IPS DF 6.9 (cell line): ENCODE measurements at regions not wholly inside any gene's neighbourhood (a gene's known extent, or its start where the extent isn't known, plus 50 kb on each side); places are given as distances from the start of the nearest gene placed in this dataset.

ENCODE experiments used
- DNase-seq: peaks from one replicate; pipeline ENCODE4 v3.0.0-alpha.2; 2013; ENCODE audit warnings: low read depth, low spot score
- H3K27ac ChIP-seq: one replicate; pipeline ENCODE4 v1.5.1; 2013; ENCODE audit warnings: low read length, control low read depth
- H3K27me3 ChIP-seq: 2 replicates; pipeline ENCODE4 v1.6.1; 2013; ENCODE audit warnings: mild to moderate bottlenecking, low read length; ENCODE audit not compliant: control insufficient read depth, insufficient read depth
- H3K36me3 ChIP-seq: 2 replicates; pipeline ENCODE4 v1.6.1; 2013; ENCODE audit warnings: low read length; ENCODE audit not compliant: control insufficient read depth, insufficient read depth
- H3K4me1 ChIP-seq: 2 replicates; pipeline ENCODE4 v1.6.1; 2013; ENCODE audit warnings: low read length; ENCODE audit not compliant: control insufficient read depth, insufficient read depth
- H3K4me3 ChIP-seq: 2 replicates; pipeline ENCODE4 v1.5.1; 2013; ENCODE audit warnings: mild to moderate bottlenecking, low read length
- H3K9me3 ChIP-seq: 2 replicates; pipeline ENCODE4 v1.6.1; 2013; ENCODE audit warnings: low read length, inconsistent platforms; ENCODE audit not compliant: control insufficient read depth, insufficient read depth
- WGBS: extraction: QIAGEN DNeasy Blood & Tissue Kit; methylation state at CpG from one replicate; pipeline ENCODE4 v1.1.7; 2013; ENCODE audit warnings: mixed read lengths, missing lambda C conversion rate; ENCODE audit not compliant: insufficient read length, insufficient coverage; 5-methylcytosine and 5-hydroxymethylcytosine counted together

DNA sequence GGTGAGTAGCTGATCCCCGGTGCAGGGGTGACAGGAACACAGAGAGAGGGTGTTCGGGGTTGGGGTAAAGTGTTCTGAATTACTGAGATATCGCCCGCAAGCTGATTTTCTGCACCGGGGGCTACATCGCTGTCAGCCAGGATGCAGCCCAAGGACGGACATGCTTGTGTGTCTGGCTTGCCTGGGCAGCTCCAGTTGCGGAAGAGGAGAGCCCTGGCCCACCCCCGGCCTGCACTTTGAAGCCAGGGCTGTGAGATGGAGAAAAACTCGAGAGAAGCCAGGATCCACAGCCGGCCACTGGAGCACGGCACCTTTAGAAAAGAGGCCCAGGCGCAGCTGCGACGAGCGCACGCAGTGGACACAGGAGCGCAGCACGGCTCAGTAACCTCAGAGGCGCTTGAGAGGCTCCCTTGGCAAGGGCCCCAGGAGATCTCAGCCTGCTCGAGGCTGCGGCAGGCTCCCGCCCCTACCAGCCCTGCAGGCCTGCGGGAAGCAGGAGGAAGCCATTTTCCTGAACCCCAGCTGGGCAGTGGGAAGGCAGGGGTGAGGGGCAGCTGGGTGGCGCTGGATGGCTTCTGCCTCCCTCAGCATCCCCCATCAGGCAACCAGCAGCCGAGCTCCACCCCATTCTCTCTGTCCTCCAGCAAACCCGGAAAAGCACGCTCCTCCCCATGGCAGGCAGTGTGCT, 59.2 kb downstream of the C9orf50 start:
- Histone ChIP-seq H3K4me3 (no peak overlapping the region), H3K27me3 (no peaks in the 10 kb centered on the region), H3K36me3 (no peaks in the 10 kb centered on the region), H3K27ac (no peak overlapping the region), H3K4me1 (peaks cover 19% of the 10 kb centered on the region), H3K9me3 (no peaks in the 10 kb centered on the region)
- WGBS: no CpG with 5 or more reads among the region's 28 CpGs
- DNase-seq: no peak

DNA sequence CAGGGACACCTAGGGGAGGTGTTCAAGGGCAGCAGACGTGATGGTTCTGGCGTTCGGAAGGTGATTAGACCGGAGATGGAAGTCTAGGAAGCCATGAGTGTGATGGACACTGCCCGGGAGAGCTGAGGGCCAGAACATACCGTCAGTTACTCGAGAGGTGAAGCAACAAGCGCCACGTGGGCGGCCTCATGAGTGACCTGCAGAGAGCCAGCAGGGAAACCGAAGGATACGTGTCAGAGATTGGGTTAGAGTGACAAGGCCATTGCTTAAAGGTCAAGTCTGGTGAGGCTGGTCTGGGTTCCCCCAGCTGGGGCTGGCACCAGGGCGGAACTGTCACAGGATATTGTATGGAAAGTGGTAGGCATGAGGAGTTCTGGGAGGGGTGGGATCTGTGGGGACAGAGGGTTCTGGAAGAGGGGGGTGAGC, 60.0 kb downstream of the C9orf50 start:
- no peak overlapping the region for H3K27ac ChIP-seq
- WGBS: no CpG with 5 or more reads among the region's 13 CpGs

DNA sequence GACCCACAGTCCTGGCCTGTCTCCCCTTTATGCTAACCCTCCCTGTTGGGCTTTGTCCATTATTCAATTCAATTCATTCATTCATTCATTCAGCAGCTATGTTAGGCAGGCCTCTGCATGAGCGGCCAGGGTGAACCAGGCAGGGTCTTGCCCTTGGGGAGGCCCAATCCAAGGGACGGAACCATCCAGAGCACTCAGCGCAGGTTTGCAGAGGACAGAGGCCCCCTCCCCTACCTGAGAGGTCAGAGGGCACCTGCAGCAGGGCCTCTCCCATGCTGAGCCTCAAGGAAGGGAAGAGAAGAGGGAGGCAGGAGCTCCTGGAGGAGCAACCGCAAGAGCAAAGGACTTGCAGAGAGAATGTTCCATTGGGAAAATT, 61.4 kb downstream of the C9orf50 start:
- Histone ChIP-seq H3K9me3 (no peaks in the 10 kb centered on the region), H3K27me3 (no peaks in the 10 kb centered on the region), H3K4me3 (no peak overlapping the region), H3K36me3 (no peaks in the 10 kb centered on the region), H3K4me1 (peaks cover 23% of the 10 kb centered on the region), H3K27ac (no peak overlapping the region)
- DNase-seq: no peak
- WGBS: no CpG with 5 or more reads among the region's 4 CpGs

More for the DNA sequence above, 60.0 kb downstream of the C9orf50 start:
- H3K27me3 ChIP-seq: no peaks in the 10 kb centered on the region
- no peak for DNase-seq
- no peaks in the 10 kb centered on the region for H3K9me3 ChIP-seq
- H3K4me1 ChIP-seq: peaks cover 23% of the 10 kb centered on the region
- H3K4me3 ChIP-seq: no peak overlapping the region
- no peaks in the 10 kb centered on the region for H3K36me3 ChIP-seq

DNA sequence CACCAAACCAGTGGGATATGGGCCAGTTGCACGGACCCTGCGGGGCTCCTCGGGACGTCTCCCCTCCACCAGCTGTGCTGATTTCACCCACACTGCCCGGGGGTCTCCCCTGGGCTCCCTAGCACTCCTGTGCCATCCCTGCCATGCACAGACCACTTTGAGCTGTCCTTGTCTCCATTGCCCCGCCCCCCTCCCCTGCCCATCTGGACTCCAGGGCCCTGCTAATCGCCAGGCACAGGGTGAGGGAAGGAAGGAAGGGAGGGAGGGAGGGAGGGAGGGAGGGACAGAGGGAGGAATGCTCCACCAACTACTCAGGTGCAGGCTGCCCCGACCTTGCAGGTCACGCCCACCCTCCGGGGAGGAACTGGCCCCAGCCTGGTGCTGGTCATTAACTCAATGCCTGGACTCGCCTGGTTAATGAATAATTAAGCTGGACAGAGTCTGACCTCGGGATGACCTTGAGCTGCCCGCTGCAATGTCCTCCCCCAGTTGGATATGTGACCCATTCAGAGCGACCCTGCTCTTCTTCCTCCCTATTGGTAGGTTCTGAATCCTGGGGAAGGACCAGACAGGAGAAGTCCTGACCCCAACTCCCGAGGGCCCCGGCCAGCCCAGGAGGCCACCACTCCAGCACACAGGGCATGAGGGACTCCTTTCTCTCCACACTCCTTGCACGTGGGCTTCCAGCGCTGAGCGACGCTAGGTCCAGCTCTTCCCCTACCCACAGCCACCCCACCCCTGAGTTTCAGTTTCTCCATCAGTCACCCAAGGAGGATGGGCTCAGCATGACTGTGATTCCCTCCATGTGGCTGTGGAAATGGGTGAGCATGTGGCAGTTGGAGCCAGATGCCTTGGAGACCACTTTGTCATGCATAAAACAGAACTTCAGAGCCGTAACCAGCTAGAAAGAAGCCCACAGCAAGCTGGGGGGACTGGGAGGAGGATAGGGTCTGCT, 62.1 kb downstream of the C9orf50 start:
- no peak overlapping the region for H3K27ac ChIP-seq
- peaks cover 23% of the 10 kb centered on the region for H3K4me1 ChIP-seq
- no peaks in the 10 kb centered on the region for H3K27me3 ChIP-seq
- no peaks in the 10 kb centered on the region for H3K36me3 ChIP-seq
- no peaks in the 10 kb centered on the region for H3K9me3 ChIP-seq
- WGBS: no CpG with 5 or more reads among the region's 21 CpGs
- H3K4me3 ChIP-seq: no peak overlapping the region
- no peak for DNase-seq

DNA sequence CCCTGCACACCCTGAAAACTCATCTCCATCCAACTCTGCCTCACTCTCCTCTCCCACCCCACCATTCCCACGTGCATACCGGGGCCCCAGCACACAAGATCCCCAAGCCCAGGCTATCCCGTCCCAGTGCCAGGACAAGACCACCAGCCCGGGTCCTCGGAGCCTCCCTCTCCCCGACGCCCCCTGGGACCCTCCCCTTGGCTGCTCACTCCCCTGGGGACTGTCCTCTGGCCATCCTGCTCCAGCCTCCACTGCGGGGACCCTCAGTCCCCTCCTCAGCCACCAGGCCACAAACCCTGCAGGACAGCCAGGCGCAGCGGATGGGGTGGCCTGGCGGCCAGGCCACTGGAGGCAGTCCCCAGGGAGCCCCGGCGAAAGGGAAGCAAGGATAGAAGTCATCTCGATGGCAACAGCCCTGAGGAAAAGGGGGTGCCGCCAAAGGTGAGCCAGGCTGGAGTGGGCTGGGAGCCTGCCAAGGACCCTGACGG, 62.8 kb downstream of the C9orf50 start:
- H3K27me3 ChIP-seq: no peaks in the 10 kb centered on the region
- H3K36me3 ChIP-seq: no peaks in the 10 kb centered on the region
- no peaks in the 10 kb centered on the region for H3K9me3 ChIP-seq
- H3K27ac ChIP-seq: no peak overlapping the region
- H3K4me1 ChIP-seq: peaks cover 23% of the 10 kb centered on the region
- no CpG with 5 or more reads among the region's 16 CpGs for WGBS
- no peak overlapping the region for H3K4me3 ChIP-seq
- no peak for DNase-seq

DNA sequence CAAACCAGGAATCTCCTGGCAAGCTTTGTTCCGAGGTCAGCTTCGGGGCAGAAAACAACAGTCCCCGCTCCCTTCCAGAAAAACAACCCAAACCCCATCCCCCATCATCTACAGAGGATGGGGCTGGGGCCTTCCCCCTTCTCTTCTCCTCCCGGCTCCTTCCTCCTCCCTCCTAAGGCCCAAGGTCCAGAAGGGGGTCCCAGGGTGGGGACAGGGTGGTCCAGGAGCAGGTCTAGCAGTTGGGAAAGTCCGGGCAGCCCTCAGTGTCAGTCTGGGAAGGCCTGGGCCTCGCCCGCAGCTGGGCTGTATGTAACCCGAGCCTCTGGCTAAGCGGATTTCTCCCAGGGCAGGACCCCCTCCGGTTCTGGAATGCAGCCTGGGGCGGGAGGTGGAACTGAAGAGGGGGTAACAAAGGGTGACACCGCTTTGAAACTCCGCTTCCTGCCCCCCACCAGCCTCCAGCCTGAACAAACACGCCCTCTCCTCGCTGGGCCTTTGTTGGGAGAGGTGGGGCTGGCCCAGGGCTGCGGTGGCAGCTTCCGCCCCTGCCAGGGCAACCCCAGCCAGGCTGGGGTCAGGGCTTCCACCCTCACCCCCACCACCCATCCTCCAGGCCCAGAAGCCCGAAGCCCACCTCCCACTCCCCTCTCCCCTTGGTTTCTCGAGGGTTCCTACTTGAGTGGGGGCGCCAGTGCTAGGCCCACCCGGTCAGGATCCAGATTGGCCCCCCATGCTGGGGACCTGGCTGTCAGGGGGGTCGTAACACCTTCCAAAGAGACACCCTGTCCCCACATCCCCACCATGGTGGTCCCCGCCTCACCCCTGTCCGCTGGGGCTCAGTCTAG, 63.5 kb downstream of the C9orf50 start:
- DNase-seq: peak; percentile 93
- WGBS: no CpG with 5 or more reads among the region's 24 CpGs
- peaks cover 23% of the 10 kb centered on the region for H3K4me1 ChIP-seq
- H3K27me3 ChIP-seq: no peaks in the 10 kb centered on the region
- peak overlapping the region; percentile 18; the same call in 1 of the 2 replicates for H3K4me3 ChIP-seq
- no peaks in the 10 kb centered on the region for H3K9me3 ChIP-seq
- no peak overlapping the region for H3K27ac ChIP-seq
- H3K36me3 ChIP-seq: no peaks in the 10 kb centered on the region

DNA sequence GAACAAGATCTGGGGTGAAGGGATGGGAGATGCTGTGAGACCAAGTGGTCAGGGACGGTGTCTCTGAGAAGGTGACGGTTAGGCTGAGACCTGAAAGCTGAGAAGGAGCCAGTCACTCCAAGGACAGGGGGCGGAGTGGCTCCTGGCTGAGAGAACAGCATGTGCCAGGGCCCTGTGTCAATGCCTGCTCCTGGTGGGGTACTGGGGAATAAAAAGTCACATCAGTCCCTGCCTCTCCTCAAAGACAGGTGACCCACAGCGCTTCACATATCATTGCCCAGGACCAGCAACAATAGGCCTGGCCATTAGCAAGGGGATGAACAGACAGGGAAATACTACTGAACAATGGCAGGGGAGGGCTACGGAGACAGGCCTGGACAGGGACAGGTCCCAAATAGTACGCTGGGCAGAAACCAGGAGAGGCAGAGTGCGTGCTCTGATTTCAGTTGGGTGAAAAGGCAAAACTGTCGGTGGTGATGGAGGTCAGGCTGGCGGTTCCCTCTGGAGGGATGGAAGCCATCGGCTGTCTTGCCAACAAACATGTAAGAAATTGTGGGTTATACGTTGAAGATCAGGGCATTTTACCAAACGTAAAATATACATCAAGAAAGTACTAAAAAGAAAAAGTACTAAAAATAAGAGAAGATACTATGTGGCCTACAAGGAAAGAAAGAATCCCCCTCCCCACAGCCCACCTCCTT, 64.3 kb downstream of the C9orf50 start:
- Histone ChIP-seq H3K4me1 (peaks cover 23% of the 10 kb centered on the region), H3K27me3 (no peaks in the 10 kb centered on the region), H3K4me3 (no peak overlapping the region; the same call in 1 of the 2 replicates), H3K9me3 (no peaks in the 10 kb centered on the region), H3K36me3 (no peaks in the 10 kb centered on the region), H3K27ac (no peak overlapping the region)
- no CpG with 5 or more reads among the region's 12 CpGs for WGBS
- no peak for DNase-seq

DNA sequence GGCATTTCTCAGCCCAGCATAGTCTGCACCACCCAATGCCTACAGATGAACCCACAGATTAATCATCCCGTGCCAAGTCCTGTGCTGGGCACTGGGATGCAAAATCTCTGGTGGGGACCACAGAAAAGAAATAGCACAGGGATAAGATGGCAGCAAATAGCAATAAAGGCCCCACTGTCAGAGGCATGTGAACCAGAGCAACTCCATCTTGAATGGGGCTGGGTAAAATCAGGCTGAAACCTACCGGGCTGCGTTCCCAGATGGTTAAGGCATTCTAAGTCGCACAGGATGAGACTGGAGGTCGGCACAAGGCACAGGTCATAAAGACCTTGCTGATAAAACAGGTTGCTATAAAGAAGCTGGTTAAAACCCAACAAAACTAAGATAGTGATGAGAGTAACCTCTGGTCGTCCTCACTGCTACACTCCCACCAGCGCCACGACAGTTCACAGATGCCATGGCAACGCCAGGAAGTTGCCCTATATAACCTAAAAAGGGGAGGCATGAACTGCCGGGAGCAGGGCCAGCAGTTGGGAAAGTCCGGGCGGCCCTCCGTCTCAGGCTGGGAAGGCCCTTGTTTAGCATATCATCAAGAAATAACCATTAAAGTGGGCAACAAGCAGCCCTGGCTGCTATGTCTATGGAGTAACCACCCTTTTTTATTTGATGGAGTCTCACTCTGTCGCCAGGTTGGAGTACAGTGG, 65.2 kb downstream of the C9orf50 start:
- WGBS: no CpG with 5 or more reads among the region's 14 CpGs
- H3K27me3 ChIP-seq: peaks cover under 1% of the 10 kb centered on the region; the same call in 1 of the 2 replicates
- no peak for DNase-seq
- no peaks in the 10 kb centered on the region for H3K36me3 ChIP-seq
- no peaks in the 10 kb centered on the region for H3K9me3 ChIP-seq
- peaks cover 22% of the 10 kb centered on the region for H3K4me1 ChIP-seq
- no peak overlapping the region for H3K4me3 ChIP-seq
- H3K27ac ChIP-seq: no peak overlapping the region

DNA sequence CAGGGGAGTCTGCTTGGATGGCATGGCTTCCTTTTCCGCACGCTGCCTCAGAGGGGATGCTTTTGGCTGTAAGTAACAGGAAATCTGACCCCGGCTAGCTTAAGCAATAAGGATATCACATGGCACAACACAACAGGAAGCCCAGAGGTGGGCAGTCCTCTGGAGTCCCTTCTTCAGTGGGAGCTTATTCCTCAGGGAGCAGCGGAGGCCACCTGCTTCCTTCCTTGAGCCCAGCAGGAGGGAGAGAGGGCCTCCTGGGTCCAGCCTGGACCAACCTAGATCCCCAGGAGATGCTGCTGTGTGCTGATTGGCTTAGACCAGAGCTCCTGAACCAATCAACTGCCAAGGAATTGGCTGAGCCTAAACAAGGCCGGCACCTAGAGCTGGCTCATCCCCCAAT, 66.3 kb downstream of the C9orf50 start:
- H3K27me3 ChIP-seq: peaks cover 2% of the 10 kb centered on the region; the same call in 1 of the 2 replicates
- WGBS: no CpG with 5 or more reads among the region's 5 CpGs
- H3K36me3 ChIP-seq: no peaks in the 10 kb centered on the region; the same call in 1 of the 2 replicates
- no peak for DNase-seq
- no peak overlapping the region for H3K27ac ChIP-seq
- no peaks in the 10 kb centered on the region for H3K9me3 ChIP-seq
- no peak overlapping the region for H3K4me3 ChIP-seq
- peaks cover 23% of the 10 kb centered on the region for H3K4me1 ChIP-seq
